ENCODE measurements at regions not wholly inside any gene's neighbourhood (a gene's known extent, or its start where the extent isn't known, plus 50 kb on each side); places are given as distances from the start of the nearest gene placed in this dataset.

- ChIA-PET CTCF (ENCODE audit: low intra/inter-chr PET ratio) (no interaction called here), POLR2A (no interaction called here)
- Histone ChIP-seq H3K36me3 (ENCODE audit: control insufficient read depth, insufficient read depth, low read length) (no peaks in the 10 kb centered on the region), H3K4me3 (no peak overlapping the region), H3K79me2 (ENCODE audit: control insufficient read depth, insufficient read depth, low read length) (no peaks in the 10 kb centered on the region), H3K4me2 (ENCODE audit: insufficient read depth, low read length) (no peak overlapping the region), H2AFZ (ENCODE audit: low read depth, low read length) (no peak overlapping the region), H4K20me1 (replicated peaks; ENCODE audit: control insufficient read depth, insufficient read depth, low read length) (no peaks in the 10 kb centered on the region), H3K27me3 (ENCODE audit: control insufficient read depth in 2 of 2, insufficient read depth in 2 of 2, low read length in 2 of 2) (no peaks in the 10 kb centered on the region), H3K9me3 (replicated peaks; ENCODE audit: control insufficient read depth, insufficient read depth, low read depth, low read length) (no peaks in the 10 kb centered on the region), H3K4me1 (replicated peaks in 1 of 2; ENCODE audit: control insufficient read depth in 2 of 2, insufficient read depth in 2 of 2, low read length in 2 of 2) (no peaks in the 10 kb centered on the region), H3K9ac (ENCODE audit: insufficient read depth in 1 of 2, low read depth in 2 of 2, low read length in 2 of 2) (no peak overlapping the region), H3K27ac (ENCODE audit: extremely low read depth, low read depth, low read length) (no peak overlapping the region), H3K9me1 (ENCODE audit: control insufficient read depth, insufficient read depth, low read length) (no peaks in the 10 kb centered on the region)
- 0% methylated on average over 1 of the region's 1 CpG for WGBS (ENCODE audit: insufficient coverage, low coverage, missing lambda C conversion rate)
- TF ChIP-seq MLLT1 (IDR thresholded peaks at IDR 0.05) (no peak), RERE (CRISPR knock-in tag; IDR thresholded peaks at IDR 0.05; ENCODE audit: borderline replicate concordance) (no peak), EHMT2 (IDR thresholded peaks at IDR 0.05) (no peak), TSC22D4 (tag; IDR thresholded peaks at IDR 0.05) (no peak), SMARCC2 (IDR thresholded peaks at IDR 0.05; ENCODE audit: low read depth) (no peak), MITF (IDR thresholded peaks at IDR 0.05) (no peak), PCBP2 (IDR thresholded peaks at IDR 0.05; ENCODE audit: low read depth, low read length, poor library complexity, severe bottlenecking) (no peak), XRCC5 (IDR thresholded peaks at IDR 0.05; ENCODE audit: low read depth, low read length) (no peak)
- intact Hi-C loops (cut with micrococcal nuclease) = no loop called here
- no peak for ATAC-seq
- BruUV-seq (replicated peaks) = no TSS peak
- in situ Hi-C loops (cut with MboI) = no loop called here
- FAIRE-seq = no peak
- no peak for DNase-seq (ENCODE audit: extremely low read depth in 1 of 4, low spot score in 3 of 4)
Observed at GRCh38 chr16:59574296-59574695, 840.2 kb upstream of the GOT2 start.
